ENCODE measurements at regions not wholly inside any gene's neighbourhood (a gene's known extent, or its start where the extent isn't known, plus 50 kb on each side); places are given as distances from the start of the nearest gene placed in this dataset.

DNA sequence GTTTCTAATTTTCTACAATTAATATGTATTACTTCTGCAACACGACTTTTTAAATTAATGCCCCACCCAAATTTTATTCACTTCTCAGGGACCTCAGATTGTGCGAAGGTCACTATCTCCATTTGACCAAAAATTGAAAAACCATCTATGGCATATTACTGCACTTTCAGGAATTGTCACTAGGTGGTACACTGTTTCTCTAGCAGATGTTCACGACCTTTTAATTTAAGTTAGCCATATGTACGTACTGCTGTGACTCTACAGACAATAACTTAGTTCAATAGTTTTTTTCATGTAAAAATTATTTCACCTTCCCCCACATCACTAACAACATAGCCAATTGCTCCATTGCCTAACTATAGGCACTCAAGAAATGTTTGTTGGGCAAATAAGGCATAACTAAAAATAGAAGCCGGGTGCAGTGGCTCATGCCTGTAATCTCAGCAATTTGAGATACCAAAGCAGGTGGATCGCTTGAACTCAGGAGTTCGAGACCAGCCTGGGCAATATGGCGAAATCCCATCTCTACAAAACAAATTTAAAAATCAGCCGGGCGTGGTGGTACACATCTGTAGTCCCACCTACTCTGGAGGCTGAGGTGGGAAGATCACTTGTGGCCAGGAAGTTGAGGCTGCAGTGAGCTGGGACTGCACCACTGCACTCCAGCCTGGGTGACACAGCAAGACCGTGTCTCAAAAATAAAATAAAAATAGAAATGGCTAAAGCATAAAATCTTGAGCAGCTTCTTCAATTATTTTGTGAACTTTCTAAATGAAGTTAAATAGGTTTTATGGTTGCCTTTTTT, 75.7 kb upstream of the PKN2 start:
- TF ChIP-seq, protein P1, sequence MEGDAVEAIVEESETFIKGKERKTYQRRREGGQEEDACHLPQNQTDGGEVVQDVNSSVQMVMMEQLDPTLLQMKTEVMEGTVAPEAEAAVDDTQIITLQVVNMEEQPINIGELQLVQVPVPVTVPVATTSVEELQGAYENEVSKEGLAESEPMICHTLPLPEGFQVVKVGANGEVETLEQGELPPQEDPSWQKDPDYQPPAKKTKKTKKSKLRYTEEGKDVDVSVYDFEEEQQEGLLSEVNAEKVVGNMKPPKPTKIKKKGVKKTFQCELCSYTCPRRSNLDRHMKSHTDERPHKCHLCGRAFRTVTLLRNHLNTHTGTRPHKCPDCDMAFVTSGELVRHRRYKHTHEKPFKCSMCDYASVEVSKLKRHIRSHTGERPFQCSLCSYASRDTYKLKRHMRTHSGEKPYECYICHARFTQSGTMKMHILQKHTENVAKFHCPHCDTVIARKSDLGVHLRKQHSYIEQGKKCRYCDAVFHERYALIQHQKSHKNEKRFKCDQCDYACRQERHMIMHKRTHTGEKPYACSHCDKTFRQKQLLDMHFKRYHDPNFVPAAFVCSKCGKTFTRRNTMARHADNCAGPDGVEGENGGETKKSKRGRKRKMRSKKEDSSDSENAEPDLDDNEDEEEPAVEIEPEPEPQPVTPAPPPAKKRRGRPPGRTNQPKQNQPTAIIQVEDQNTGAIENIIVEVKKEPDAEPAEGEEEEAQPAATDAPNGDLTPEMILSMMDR (conservative IDR thresholded peaks at IDR 0.05) = peak; percentile 85
- TF ChIP-seq ZFX (IDR thresholded peaks at IDR 0.05) = no peak

All from C4-2B (cell line).